ENCODE measurements at regions not wholly inside any gene's neighbourhood (a gene's known extent, or its start where the extent isn't known, plus 50 kb on each side); places are given as distances from the start of the nearest gene placed in this dataset.

GRCh38 chr3:40805456-40805855 is 280.7 kb downstream of the ZNF621 start:
- TF ChIP-seq, protein P1, sequence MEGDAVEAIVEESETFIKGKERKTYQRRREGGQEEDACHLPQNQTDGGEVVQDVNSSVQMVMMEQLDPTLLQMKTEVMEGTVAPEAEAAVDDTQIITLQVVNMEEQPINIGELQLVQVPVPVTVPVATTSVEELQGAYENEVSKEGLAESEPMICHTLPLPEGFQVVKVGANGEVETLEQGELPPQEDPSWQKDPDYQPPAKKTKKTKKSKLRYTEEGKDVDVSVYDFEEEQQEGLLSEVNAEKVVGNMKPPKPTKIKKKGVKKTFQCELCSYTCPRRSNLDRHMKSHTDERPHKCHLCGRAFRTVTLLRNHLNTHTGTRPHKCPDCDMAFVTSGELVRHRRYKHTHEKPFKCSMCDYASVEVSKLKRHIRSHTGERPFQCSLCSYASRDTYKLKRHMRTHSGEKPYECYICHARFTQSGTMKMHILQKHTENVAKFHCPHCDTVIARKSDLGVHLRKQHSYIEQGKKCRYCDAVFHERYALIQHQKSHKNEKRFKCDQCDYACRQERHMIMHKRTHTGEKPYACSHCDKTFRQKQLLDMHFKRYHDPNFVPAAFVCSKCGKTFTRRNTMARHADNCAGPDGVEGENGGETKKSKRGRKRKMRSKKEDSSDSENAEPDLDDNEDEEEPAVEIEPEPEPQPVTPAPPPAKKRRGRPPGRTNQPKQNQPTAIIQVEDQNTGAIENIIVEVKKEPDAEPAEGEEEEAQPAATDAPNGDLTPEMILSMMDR (conservative IDR thresholded peaks at IDR 0.05 in 1 of 2, IDR thresholded peaks at IDR 0.05 in 1 of 2; ENCODE audit: low read depth in 1 of 2, low read length in 2 of 2) = no peak
- TF ChIP-seq EZH2 (IDR thresholded peaks at IDR 0.05; ENCODE audit: low read length, missing control alignments) = no peak

All from fibroblast of lung (primary cell).